Stimulated activated CD4-positive, alpha-beta T cell treated with anti-CD3 and anti-CD28 coated beads, Interleukin-12 subunit alpha, Interleukin-12 subunit beta, amount 100 ng/mL, for 48 hours (primary cell): ENCODE measurements at regions not wholly inside any gene's neighbourhood (a gene's known extent, or its start where the extent isn't known, plus 50 kb on each side); places are given as distances from the start of the nearest gene placed in this dataset.

ENCODE experiments used
- DNase-seq, 3 donors: peaks; one replicate each; pipeline ENCODE4 v3.0.0-alpha.2; 2020; ENCODE audit warnings: low read depth in 2 of 3, low spot score in 1 of 3

- no peak for DNase-seq
Measured at GRCh38 chr11:69904161-69904973, 85.2 kb upstream of the FGF3 start.

- no peak for DNase-seq
Measured at GRCh38 chr11:69904974-69905535, 85.8 kb upstream of the FGF3 start.

- DNase-seq = no peak
Measured at GRCh38 chr11:69905611-69906452, 86.6 kb upstream of the FGF3 start.

- no peak for DNase-seq
Measured at GRCh38 chr11:69906453-69906907, 87.3 kb upstream of the FGF3 start.

GRCh38 chr11:69907611-69908010 lies 88.4 kb upstream of the FGF3 start:
- DNase-seq = no peak

GRCh38 chr11:69908511-69909220 lies 89.5 kb upstream of the FGF3 start:
- no peak for DNase-seq

GRCh38 chr11:69909561-69910518 lies 90.6 kb upstream of the FGF3 start:
- DNase-seq = no peak

GRCh38 chr11:69910519-69911309 lies 91.5 kb upstream of the FGF3 start:
- no peak for DNase-seq

GRCh38 chr11:69911310-69912160 lies 92.3 kb upstream of the FGF3 start:
- DNase-seq = no peak

GRCh38 chr11:69912161-69912910 lies 93.1 kb upstream of the FGF3 start:
- DNase-seq = no peak

- no peak for DNase-seq
Measured at GRCh38 chr11:69912911-69913451, 93.8 kb upstream of the FGF3 start.

GRCh38 chr11:69913591-69914285 lies 94.5 kb upstream of the FGF3 start:
- no peak for DNase-seq

GRCh38 chr11:69914286-69915150 lies 95.3 kb upstream of the FGF3 start:
- DNase-seq = no peak

GRCh38 chr11:69915151-69915500 lies 95.9 kb upstream of the FGF3 start:
- DNase-seq = no peak

GRCh38 chr11:69915501-69916250 lies 96.5 kb upstream of the FGF3 start:
- DNase-seq = peak; percentile 26 to 56 (median 39)
